Duodenal mucosa (tissue), 2 donors: ENCODE measurements at regions not wholly inside any gene's neighbourhood (a gene's known extent, or its start where the extent isn't known, plus 50 kb on each side); places are given as distances from the start of the nearest gene placed in this dataset.

Source experiments
- H3K27ac ChIP-seq: one replicate; pipeline ENCODE4 v1.7.0; 2013; ENCODE audit warnings: low read depth, low read length
- H3K27me3 ChIP-seq, 2 donors: one replicate each; pipeline ENCODE4 v1.7.0; 2013; ENCODE audit warnings: low read length in 2 of 2, control low read depth in 1 of 2; ENCODE audit not compliant: insufficient read depth in 2 of 2, control insufficient read depth in 1 of 2
- H3K36me3 ChIP-seq, 2 donors: one replicate each; pipeline ENCODE4 v1.7.0; 2013; ENCODE audit warnings: low read length in 2 of 2, control low read depth in 1 of 2; ENCODE audit not compliant: insufficient read depth in 2 of 2, control insufficient read depth in 1 of 2
- H3K4me1 ChIP-seq, 2 donors: one replicate each; pipeline ENCODE4 v1.7.0; 2013; ENCODE audit warnings: low read length in 2 of 2, control low read depth in 1 of 2; ENCODE audit not compliant: insufficient read depth in 2 of 2, control insufficient read depth in 1 of 2
- H3K4me3 ChIP-seq, 2 donors: one replicate each; pipeline ENCODE4 v1.7.0; 2013; ENCODE audit warnings: low read length in 2 of 2, low read depth in 1 of 2
- H3K9ac ChIP-seq, 2 donors: one replicate each; pipeline ENCODE4 v1.7.0; 2013; ENCODE audit warnings: low read length in 2 of 2, low read depth in 1 of 2
- H3K9me3 ChIP-seq, 2 donors: one replicate each; pipeline ENCODE4 v1.7.0; 2013; ENCODE audit warnings: low read length in 2 of 2, control low read depth in 1 of 2; ENCODE audit not compliant: control insufficient read depth in 1 of 2

GRCh38 chr11:134740590-134741261 is 328.7 kb upstream of the B3GAT1 start:
- H3K9ac ChIP-seq = no peak overlapping the region
- no peaks in the 10 kb centered on the region for H3K36me3 ChIP-seq
- no peaks in the 10 kb centered on the region for H3K9me3 ChIP-seq
- H3K27ac ChIP-seq = no peak overlapping the region
- peaks cover 0 to 5% of the 10 kb centered on the region in 2 donors for H3K27me3 ChIP-seq
- no peak overlapping the region for H3K4me3 ChIP-seq
- peaks cover 20 to 32% of the 10 kb centered on the region in 2 donors for H3K4me1 ChIP-seq

- Histone ChIP-seq H3K4me3 (no peak overlapping the region), H3K9ac (no peak overlapping the region), H3K4me1 (peaks cover 20 to 32% of the 10 kb centered on the region in 2 donors), H3K9me3 (no peaks in the 10 kb centered on the region), H3K27me3 (peaks cover 0 to 5% of the 10 kb centered on the region in 2 donors), H3K36me3 (no peaks in the 10 kb centered on the region), H3K27ac (no peak overlapping the region)
Measured at GRCh38 chr11:134739136-134739535, 327.1 kb upstream of the B3GAT1 start.

GRCh38 chr11:134738581-134738980 is 326.5 kb upstream of the B3GAT1 start:
- peaks cover 0 to 5% of the 10 kb centered on the region in 2 donors for H3K27me3 ChIP-seq
- no peak overlapping the region for H3K9ac ChIP-seq
- no peak overlapping the region for H3K27ac ChIP-seq
- no peaks in the 10 kb centered on the region for H3K9me3 ChIP-seq
- H3K4me3 ChIP-seq = no peak overlapping the region
- no peaks in the 10 kb centered on the region for H3K36me3 ChIP-seq
- peaks cover 20 to 32% of the 10 kb centered on the region in 2 donors for H3K4me1 ChIP-seq

- Histone ChIP-seq H3K4me1 (peaks cover 16 to 27% of the 10 kb centered on the region in 2 donors), H3K9ac (no peak overlapping the region), H3K27me3 (peaks cover 0 to 3% of the 10 kb centered on the region in 2 donors), H3K4me3 (no peak overlapping the region), H3K9me3 (no peaks in the 10 kb centered on the region), H3K27ac (no peak overlapping the region), H3K36me3 (no peaks in the 10 kb centered on the region)
Measured at GRCh38 chr11:134737563-134738510, 325.8 kb upstream of the B3GAT1 start.

- no peaks in the 10 kb centered on the region for H3K9me3 ChIP-seq
- no peak overlapping the region for H3K4me3 ChIP-seq
- no peak overlapping the region for H3K9ac ChIP-seq
- H3K4me1 ChIP-seq = peaks cover 5 to 16% of the 10 kb centered on the region in 2 donors
- H3K27ac ChIP-seq = no peak overlapping the region
- H3K36me3 ChIP-seq = no peaks in the 10 kb centered on the region
- peaks cover 0 to 3% of the 10 kb centered on the region in 2 donors for H3K27me3 ChIP-seq
Measured at GRCh38 chr11:134736251-134736947, 324.4 kb upstream of the B3GAT1 start.

- no peaks in the 10 kb centered on the region for H3K9me3 ChIP-seq
- no peak overlapping the region for H3K4me3 ChIP-seq
- H3K27me3 ChIP-seq = peaks cover 0 to 3% of the 10 kb centered on the region in 2 donors
- H3K27ac ChIP-seq = no peak overlapping the region
- H3K4me1 ChIP-seq = peaks cover 11 to 18% of the 10 kb centered on the region in 2 donors
- H3K9ac ChIP-seq = no peak overlapping the region
- no peaks in the 10 kb centered on the region for H3K36me3 ChIP-seq
Measured at GRCh38 chr11:134734894-134735293, 322.9 kb upstream of the B3GAT1 start.

- Histone ChIP-seq H3K4me1 (peaks cover 16 to 21% of the 10 kb centered on the region in 2 donors), H3K9ac (no peak overlapping the region), H3K27ac (no peak overlapping the region), H3K4me3 (no peak overlapping the region), H3K9me3 (no peaks in the 10 kb centered on the region), H3K36me3 (no peaks in the 10 kb centered on the region), H3K27me3 (no peaks in the 10 kb centered on the region)
Measured at GRCh38 chr11:134734141-134734845, 322.3 kb upstream of the B3GAT1 start.

- Histone ChIP-seq H3K4me1 (peaks cover 16 to 21% of the 10 kb centered on the region in 2 donors), H3K36me3 (no peaks in the 10 kb centered on the region), H3K27ac (no peak overlapping the region), H3K9me3 (no peaks in the 10 kb centered on the region), H3K4me3 (no peak overlapping the region), H3K27me3 (no peaks in the 10 kb centered on the region), H3K9ac (no peak overlapping the region)
Measured at GRCh38 chr11:134733646-134734045, 321.6 kb upstream of the B3GAT1 start.

- Histone ChIP-seq H3K27ac (no peak overlapping the region), H3K27me3 (peaks cover 0 to under 1% of the 10 kb centered on the region in 2 donors), H3K4me3 (no peak overlapping the region), H3K9me3 (no peaks in the 10 kb centered on the region), H3K36me3 (no peaks in the 10 kb centered on the region), H3K9ac (no peak overlapping the region), H3K4me1 (peaks cover 15 to 16% of the 10 kb centered on the region in 2 donors)
Measured at GRCh38 chr11:134731213-134731961, 319.3 kb upstream of the B3GAT1 start.
